NB4 (cell line): ENCODE measurements at regions not wholly inside any gene's neighbourhood (a gene's known extent, or its start where the extent isn't known, plus 50 kb on each side); places are given as distances from the start of the nearest gene placed in this dataset.

Experiments
- DNase-seq: peaks from one replicate; pipeline ENCODE4 v3.0.0; 2010; ENCODE audit warnings: low read depth
- H3K4me3 ChIP-seq: one replicate; pipeline ENCODE4 v1.5.1; 2011; ENCODE audit warnings: mild to moderate bottlenecking, low read depth, low read length, moderate library complexity
- CTCF ChIP-seq: IDR thresholded peaks from one replicate; pipeline ENCODE4 v1.5.1; 2012; ENCODE audit warnings: low read depth, low read length
- MAX ChIP-seq: IDR thresholded peaks from 2 replicates; pipeline ENCODE4 v1.6.1; 2011; ENCODE audit warnings: low read depth, low read length
- MYC ChIP-seq: IDR thresholded peaks from 2 replicates; pipeline ENCODE4 v1.6.1; 2011; ENCODE audit warnings: low read depth, low read length
- POLR2A ChIP-seq: IDR thresholded peaks from 2 replicates; pipeline ENCODE4 v1.6.1; 2011; ENCODE audit warnings: mild to moderate bottlenecking; ENCODE audit not compliant: insufficient read length; ENCODE audit errors: extremely low read depth

DNA sequence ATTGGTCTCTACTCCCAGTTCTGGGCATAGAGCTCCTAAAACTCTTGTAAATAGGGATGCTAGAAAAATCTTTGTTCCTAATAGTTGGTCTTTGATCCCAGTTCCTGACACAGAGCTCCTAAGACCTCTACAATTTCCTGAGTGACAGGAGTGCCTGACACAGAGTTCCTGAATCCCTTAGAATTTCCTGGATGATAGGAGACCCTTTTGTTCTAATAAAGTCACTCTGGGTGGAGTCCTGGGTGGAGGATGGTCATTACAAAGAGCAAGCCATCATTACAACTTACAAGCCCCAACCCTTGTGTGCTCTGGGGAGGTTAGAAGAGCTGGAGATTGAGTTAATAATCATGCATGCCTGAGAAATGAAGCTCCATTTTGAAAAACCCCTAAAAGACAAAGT lies 58.4 kb downstream of the ZZZ3 start:
- TF ChIP-seq POLR2A (no peak), CTCF (no peak), MAX (no peak), MYC (no peak)
- no peak overlapping the region for H3K4me3 ChIP-seq
- DNase-seq = no peak

DNA sequence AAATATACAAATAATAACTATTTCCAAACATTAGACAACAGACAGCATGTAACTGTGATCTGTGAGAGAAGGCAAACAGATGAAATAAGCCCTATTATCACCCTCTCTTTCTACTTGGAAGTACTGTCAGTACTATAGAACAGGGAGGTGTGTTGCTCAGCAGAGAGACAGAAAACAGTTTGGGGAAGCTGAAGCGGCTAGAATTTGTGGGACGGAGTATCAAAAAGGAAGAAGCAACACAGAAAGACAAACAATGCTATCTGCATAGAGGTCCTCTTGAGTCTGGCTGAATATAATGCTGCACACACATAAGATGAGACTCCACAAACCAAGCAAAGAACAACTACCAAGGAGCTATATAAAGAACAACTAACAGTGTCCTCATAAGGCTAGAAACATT lies 59.4 kb downstream of the ZZZ3 start:
- no peak for TF ChIP-seq MYC
- TF ChIP-seq MAX = no peak
- TF ChIP-seq CTCF = no peak
- TF ChIP-seq POLR2A = no peak
- DNase-seq = no peak
- H3K4me3 ChIP-seq = no peak overlapping the region

DNA sequence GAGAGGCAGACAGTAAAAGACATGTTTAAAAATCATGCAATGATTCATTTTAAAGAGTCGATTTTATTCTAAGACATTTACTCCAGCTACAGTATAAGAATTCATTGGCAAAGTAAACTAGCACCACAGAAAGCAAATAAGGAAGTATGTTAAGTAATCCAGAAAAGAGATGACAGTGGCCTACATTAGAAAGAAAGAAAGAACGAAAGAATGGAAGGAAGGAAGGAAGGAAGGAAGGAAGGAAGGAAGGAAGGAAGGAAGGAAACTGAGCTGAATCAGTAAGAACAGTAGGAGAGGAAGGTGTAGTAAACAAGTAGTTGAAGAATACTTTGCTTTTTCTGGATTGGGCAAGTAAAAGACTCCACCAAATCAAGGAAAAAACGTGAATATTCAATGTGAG lies 62.2 kb downstream of the ZZZ3 start:
- no peak for DNase-seq
- no peak overlapping the region for H3K4me3 ChIP-seq
- TF ChIP-seq POLR2A (no peak), CTCF (no peak), MAX (no peak), MYC (no peak)

- DNase-seq = no peak
- no peak overlapping the region for H3K4me3 ChIP-seq
- TF ChIP-seq MYC (no peak), MAX (no peak), CTCF (no peak), POLR2A (no peak)
These were observed 68.4 kb downstream of the ZZZ3 start for GRCh38 chr1:77614037-77614436.
